Cerebellar cortex (tissue), 1 donor: ENCODE measurements at regions not wholly inside any gene's neighbourhood (a gene's known extent, or its start where the extent isn't known, plus 50 kb on each side); places are given as distances from the start of the nearest gene placed in this dataset.

Source experiments
- DNase-seq: peaks from one replicate; pipeline ENCODE4 v3.0.0-alpha.2; 2015; ENCODE audit warnings: low spot score

GRCh38 chr14:28704153-28704552 is 62.4 kb upstream of the FOXG1 start:
- no peak for DNase-seq

- no peak for DNase-seq
Observed at GRCh38 chr14:28707814-28708213, 58.8 kb upstream of the FOXG1 start.

GRCh38 chr14:28709571-28710305 is 56.8 kb upstream of the FOXG1 start:
- no peak for DNase-seq
